GM13977 (cell line): ENCODE measurements at regions not wholly inside any gene's neighbourhood (a gene's known extent, or its start where the extent isn't known, plus 50 kb on each side); places are given as distances from the start of the nearest gene placed in this dataset.

Source experiments
- DNase-seq: peaks from one replicate; pipeline ENCODE4 v3.0.0; 2012; ENCODE audit warnings: low spot score
- in situ Hi-C: fragments of 300-500 bp; cut with MboI; formaldehyde crosslinking; loops from one replicate; pipeline ENCODE4 v1.12.0; 2022; ENCODE audit warnings: low sequenced_read_pairs, low pct_unique_long_range_greater_than_20kb, mixed read lengths, inconsistent platforms; ENCODE audit not compliant: unreplicated experiment
- TF ChIP-seq, protein P1 (sequence below): IDR thresholded peaks from 2 replicates; pipeline ENCODE4 v1.5.1; 2012; ENCODE audit warnings: mild to moderate bottlenecking, control low read depth; ENCODE audit not compliant: insufficient read depth; ENCODE audit errors: extremely low read depth, missing control alignments

DNA sequence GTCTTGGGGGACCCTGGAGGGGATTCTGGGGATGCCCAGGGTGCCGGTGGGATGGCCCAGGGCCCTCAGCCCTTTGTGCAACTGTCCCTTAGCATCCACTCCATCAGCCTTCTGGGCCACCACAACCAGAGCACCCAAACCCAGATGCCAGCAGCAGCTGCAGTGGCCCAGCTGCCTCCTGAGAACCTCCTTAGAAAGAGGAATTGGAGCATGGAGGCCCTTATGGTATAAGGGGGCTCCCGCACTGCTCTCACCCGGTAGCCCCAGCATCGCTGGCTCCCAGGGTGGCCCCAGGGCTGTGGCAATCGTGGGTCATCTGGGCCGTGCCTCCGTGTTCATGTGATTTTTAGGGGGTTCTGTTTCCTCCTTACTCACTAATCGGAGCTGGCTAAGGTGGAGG lies 463.3 kb downstream of the ICE1 start:
- DNase-seq, result no peak
- TF ChIP-seq, protein P1, sequence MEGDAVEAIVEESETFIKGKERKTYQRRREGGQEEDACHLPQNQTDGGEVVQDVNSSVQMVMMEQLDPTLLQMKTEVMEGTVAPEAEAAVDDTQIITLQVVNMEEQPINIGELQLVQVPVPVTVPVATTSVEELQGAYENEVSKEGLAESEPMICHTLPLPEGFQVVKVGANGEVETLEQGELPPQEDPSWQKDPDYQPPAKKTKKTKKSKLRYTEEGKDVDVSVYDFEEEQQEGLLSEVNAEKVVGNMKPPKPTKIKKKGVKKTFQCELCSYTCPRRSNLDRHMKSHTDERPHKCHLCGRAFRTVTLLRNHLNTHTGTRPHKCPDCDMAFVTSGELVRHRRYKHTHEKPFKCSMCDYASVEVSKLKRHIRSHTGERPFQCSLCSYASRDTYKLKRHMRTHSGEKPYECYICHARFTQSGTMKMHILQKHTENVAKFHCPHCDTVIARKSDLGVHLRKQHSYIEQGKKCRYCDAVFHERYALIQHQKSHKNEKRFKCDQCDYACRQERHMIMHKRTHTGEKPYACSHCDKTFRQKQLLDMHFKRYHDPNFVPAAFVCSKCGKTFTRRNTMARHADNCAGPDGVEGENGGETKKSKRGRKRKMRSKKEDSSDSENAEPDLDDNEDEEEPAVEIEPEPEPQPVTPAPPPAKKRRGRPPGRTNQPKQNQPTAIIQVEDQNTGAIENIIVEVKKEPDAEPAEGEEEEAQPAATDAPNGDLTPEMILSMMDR, result no peak
- in situ Hi-C loops, result loop anchor here (25.0 kb wide), 2 partner anchors 398 to 702 kb away; no protein-coding TSS in a partner anchor

DNA sequence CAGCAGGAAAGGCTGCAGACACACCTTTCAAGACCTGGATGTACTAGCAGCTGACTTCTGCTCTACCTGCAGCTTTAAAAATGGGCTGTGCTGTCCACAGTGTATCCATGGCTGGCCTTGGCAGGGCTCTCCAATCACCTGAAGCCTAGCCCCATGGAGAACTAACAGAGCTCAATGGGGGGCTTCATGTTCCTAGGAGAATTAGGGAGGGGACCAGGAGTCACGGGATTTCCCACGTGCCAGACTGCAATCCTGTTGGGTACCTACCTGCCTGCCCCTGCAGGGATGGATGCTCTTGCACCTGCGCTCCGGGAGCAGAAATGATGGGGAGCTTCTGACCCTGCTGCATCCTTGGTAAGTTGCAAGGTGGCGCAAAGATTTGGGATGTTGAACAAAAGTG lies 462.1 kb downstream of the ICE1 start:
- in situ Hi-C loops, result loop anchor here (25.0 kb wide), 2 partner anchors 397 to 703 kb away; no protein-coding TSS in a partner anchor

DNA sequence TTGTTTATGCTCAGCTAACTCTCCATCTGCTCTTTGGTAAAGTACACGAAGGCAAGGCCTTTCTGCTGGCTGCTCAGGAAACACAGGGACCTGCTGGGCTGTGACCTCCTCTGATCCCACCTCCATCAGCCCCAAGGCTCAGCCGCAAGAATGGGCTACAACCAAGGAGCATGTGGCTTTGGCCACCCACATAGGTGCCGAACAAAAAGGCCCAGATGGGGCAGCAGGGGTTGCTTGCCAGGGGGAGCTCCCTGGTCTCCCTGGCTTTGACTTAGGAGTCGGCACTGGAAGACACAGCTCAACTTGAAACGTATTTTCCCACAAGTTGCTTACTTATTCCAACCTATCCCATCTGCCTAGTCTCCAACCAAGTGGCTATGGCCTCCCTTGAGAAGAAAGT lies 461.1 kb downstream of the ICE1 start:
- TF ChIP-seq, protein P1, result no peak
- no peak for DNase-seq
- in situ Hi-C loops, result loop anchor here (25.0 kb wide), 2 partner anchors 396 to 704 kb away; no protein-coding TSS in a partner anchor

More for the DNA sequence above, 462.1 kb downstream of the ICE1 start:
- no peak for DNase-seq
- TF ChIP-seq, protein P1, result no peak

DNA sequence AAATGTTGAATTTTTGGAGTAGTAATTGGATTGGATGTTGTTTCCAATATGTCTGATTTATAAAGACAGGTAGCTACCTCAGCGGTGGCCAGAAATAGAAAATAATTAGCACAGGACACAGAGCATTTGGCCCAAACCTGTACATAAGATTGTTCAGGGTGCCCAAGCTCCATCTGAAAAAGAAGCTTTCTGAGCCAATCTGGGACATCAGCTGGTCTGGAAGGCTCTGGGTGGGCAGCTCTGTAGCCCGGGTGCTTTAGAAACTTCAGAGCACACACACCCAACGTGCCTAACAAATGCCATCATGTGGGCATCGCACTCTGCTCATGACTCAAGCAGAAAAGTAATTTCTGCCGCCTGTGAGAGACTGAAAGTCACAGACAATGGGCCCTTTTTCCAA lies 460.7 kb downstream of the ICE1 start:
- TF ChIP-seq, protein P1, result no peak
- no peak for DNase-seq
- in situ Hi-C loops, result loop anchor here (25.0 kb wide), 2 partner anchors 396 to 704 kb away; no protein-coding TSS in a partner anchor

DNA sequence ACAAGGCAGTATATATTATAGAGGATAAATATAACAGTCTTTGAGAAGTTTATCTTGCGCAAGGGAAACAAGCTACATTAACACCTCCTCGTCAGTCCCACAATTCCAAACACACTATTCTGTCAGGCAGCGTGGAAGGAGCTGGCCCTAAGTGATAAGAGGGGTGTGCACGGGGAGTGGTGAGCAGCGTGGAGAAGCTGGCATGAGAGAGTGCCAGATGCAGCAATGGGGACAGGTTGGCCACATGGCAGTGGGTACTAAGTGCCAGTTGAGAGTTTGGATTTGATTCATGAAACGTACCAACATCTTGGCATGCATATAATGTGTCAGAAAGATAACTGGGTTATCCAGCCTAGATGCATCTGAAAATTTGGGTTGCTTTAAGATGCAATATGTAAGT lies 460.2 kb downstream of the ICE1 start:
- in situ Hi-C loops, result loop anchor here (25.0 kb wide), 2 partner anchors 395 to 705 kb away; no protein-coding TSS in a partner anchor
- DNase-seq, result no peak
- TF ChIP-seq, protein P1, result no peak

DNA sequence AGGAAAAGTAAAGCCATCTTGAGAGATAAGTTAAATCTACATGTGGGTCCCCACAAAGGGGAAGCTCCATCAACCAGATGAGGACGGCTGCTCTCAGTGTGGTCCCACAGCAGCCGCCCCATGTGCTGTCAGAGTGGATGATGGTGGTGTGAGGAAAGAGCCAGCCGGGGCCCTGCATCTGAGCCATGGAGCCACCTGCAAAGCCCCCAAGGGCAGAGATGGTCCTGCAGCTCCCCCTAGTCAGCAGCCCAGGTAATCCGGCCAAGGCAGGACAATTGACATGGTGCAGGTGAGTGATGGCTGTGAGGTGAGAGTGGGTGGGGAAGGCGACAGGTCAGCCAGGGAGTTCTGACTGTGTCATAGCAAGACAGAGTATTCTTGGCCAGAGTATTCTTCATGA lies 458.8 kb downstream of the ICE1 start:
- DNase-seq, result peak; percentile 26
- in situ Hi-C loops, result loop anchor here (25.0 kb wide), 2 partner anchors 394 to 706 kb away; no protein-coding TSS in a partner anchor
- TF ChIP-seq, protein P1, result peak; percentile 38
